ENCODE measurements at regions not wholly inside any gene's neighbourhood (a gene's known extent, or its start where the extent isn't known, plus 50 kb on each side); places are given as distances from the start of the nearest gene placed in this dataset.

DNA sequence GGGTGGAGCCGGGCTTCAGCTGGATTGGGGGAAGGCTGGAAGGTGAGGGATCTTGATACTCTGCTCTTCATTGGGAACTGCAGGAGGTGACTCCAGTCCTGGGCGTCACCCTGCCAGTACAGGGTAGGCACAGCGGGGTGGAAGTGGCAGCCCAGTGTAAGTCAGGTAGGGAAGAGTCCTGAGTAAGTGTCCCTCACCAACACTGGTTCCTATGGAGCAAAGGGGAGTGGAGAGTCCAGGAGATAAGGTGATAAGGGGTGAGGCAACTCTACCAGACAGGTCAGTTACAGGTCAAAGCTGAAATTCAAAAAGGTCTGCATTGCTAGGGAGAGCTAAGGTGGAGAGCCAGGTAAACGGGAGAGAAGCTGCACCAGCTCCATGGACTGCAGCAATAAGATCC, 145.6 kb upstream of the NFE2L3 start:
- Histone ChIP-seq H3K9me3 (no peaks in the 10 kb centered on the region), H3K4me3 (no peak overlapping the region), H3K4me1 (ENCODE audit: low read depth) (no peaks in the 10 kb centered on the region), H3K36me3 (ENCODE audit: low read depth) (no peaks in the 10 kb centered on the region)
- ATAC-seq, result peak; percentile 5
- intact Hi-C loops (cut with DNase I, micrococcal nuclease), result no loop called here
- no peak for DNase-seq
- TF ChIP-seq, protein P1, sequence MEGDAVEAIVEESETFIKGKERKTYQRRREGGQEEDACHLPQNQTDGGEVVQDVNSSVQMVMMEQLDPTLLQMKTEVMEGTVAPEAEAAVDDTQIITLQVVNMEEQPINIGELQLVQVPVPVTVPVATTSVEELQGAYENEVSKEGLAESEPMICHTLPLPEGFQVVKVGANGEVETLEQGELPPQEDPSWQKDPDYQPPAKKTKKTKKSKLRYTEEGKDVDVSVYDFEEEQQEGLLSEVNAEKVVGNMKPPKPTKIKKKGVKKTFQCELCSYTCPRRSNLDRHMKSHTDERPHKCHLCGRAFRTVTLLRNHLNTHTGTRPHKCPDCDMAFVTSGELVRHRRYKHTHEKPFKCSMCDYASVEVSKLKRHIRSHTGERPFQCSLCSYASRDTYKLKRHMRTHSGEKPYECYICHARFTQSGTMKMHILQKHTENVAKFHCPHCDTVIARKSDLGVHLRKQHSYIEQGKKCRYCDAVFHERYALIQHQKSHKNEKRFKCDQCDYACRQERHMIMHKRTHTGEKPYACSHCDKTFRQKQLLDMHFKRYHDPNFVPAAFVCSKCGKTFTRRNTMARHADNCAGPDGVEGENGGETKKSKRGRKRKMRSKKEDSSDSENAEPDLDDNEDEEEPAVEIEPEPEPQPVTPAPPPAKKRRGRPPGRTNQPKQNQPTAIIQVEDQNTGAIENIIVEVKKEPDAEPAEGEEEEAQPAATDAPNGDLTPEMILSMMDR (IDR thresholded peaks at IDR 0.05), result no peak

DNA sequence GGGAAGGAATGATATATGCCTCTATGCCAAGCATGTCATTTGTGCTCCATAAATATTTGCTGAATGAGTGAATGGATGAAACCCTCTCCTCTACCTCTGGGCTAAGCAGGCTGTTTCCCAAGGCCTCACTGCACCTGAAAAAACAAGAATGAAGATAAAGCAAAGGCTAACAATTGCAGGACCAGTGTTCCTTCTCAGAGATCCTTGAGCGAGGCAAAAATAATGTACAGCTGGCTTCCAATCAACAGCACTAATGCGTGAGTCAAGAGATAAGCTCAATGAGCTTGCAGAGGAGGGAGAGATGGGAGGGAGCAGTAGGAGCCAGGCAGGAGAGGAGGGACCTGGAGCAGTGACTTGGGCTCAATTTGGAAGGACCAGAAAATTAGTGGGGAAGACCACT, 144.5 kb upstream of the NFE2L3 start:
- no peak for DNase-seq
- ATAC-seq, result peak; percentile 18
- Histone ChIP-seq H3K36me3 (ENCODE audit: low read depth) (no peaks in the 10 kb centered on the region), H3K4me3 (no peak overlapping the region), H3K4me1 (ENCODE audit: low read depth) (no peaks in the 10 kb centered on the region), H3K9me3 (no peaks in the 10 kb centered on the region)
- TF ChIP-seq, protein P1 (IDR thresholded peaks at IDR 0.05), result no peak
- intact Hi-C loops (cut with DNase I, micrococcal nuclease), result no loop called here

DNA sequence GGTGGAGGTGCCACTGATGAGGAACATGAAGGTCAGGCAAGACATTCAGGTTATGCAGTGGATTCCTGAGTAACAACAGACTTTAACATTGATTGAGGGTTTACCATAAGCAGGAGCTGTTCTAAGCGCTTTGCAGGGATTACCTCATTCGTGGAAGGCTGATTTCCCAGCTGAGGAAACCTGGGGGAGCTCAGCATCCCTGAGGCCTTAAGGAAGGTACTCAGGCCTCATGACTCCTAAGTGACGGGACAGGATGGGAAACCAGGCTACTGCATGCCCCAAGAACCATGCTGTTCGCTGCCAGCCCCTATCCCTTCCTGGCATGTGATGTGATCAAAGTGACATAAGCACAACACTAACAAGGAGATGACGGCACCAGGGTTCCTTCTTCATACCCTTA, 143.6 kb upstream of the NFE2L3 start:
- intact Hi-C loops (cut with DNase I, micrococcal nuclease), result no loop called here
- ATAC-seq (no peak), DNase-seq (no peak)
- no peaks in the 10 kb centered on the region for H3K9me3 ChIP-seq
- H3K4me3 ChIP-seq, result no peak overlapping the region
- H3K4me1 ChIP-seq (ENCODE audit: low read depth), result no peaks in the 10 kb centered on the region
- TF ChIP-seq, protein P1 (IDR thresholded peaks at IDR 0.05), result no peak
- H3K36me3 ChIP-seq (ENCODE audit: low read depth), result no peaks in the 10 kb centered on the region

DNA sequence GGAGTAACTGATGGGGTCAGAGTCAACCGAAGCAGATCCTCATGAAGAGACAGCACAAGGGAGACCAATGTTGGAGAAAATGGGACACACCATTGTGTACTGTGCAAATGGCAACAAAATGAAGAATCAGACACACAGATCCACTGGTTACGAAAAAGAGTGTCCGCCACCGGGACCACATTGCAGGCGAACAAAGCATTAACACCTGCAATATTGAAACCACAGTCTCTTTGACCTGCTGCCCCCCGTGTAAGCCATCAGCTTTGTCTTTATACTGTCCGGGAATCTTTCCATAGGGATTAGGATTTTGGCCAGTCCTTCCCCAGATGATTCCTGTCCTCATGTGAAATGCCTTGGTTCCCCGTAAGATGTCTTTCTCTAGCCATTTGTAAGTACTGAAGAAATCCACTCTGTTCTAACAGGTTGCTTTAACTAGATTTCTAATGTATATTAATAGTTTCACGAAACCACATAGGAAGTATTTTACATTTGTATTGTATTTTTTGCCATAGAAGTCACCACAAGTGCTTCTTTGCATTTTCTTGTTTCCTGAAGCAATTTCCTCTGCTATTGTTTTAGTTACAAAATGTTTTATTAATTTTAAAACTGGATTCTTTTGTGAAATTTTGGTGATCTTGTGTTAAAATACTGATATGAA, 140.8 kb upstream of the NFE2L3 start:
- no peaks in the 10 kb centered on the region for H3K4me1 ChIP-seq (ENCODE audit: low read depth)
- H3K36me3 ChIP-seq (ENCODE audit: low read depth), result no peaks in the 10 kb centered on the region
- no peaks in the 10 kb centered on the region for H3K9me3 ChIP-seq
- ATAC-seq (peak; percentile 16), DNase-seq (no peak)
- intact Hi-C loops (cut with DNase I, micrococcal nuclease), result no loop called here
- no peak overlapping the region for H3K4me3 ChIP-seq
- TF ChIP-seq, protein P1 (IDR thresholded peaks at IDR 0.05), result no peak

DNA sequence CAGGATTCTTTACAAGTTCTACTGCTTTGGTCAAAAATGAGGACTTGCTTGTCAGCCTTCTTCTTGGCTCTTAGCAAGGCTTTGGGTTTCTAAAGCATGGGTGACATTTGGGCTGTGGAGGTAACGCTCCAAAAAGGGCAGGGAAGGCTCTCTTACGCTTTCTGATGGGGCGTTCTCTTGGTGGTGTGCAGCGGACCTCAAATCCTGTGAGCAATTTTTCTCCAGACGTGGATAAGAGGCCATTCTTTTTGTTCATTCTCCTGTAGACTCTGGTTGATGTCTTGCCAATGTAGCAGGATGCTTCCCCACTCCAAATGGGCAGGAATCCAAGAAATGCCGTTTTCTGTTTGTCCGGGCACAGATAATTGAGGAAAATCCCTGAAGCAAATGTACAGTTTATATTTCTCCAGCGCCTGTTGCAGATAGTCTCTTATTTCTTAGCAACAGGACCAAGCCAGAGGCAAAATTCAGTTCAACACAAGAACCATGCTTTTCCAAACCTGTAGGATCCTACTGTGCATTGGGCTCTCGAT, 138.4 kb upstream of the NFE2L3 start:
- Histone ChIP-seq H3K4me3 (no peak overlapping the region), H3K4me1 (ENCODE audit: low read depth) (no peaks in the 10 kb centered on the region), H3K36me3 (ENCODE audit: low read depth) (no peaks in the 10 kb centered on the region), H3K9me3 (no peaks in the 10 kb centered on the region)
- TF ChIP-seq, protein P1 (IDR thresholded peaks at IDR 0.05), result no peak
- intact Hi-C loops (cut with DNase I, micrococcal nuclease), result no loop called here
- no peak for DNase-seq
- ATAC-seq, result no peak
